BJ (cell line): ENCODE measurements at regions not wholly inside any gene's neighbourhood (a gene's known extent, or its start where the extent isn't known, plus 50 kb on each side); places are given as distances from the start of the nearest gene placed in this dataset.

Experiments used
- CTCF ChIA-PET: fragments of 350-600 bp; formaldehyde crosslinking; extraction: SDS; loops from one replicate; lab custom pipeline; 2021; ENCODE audit warnings: antibody characterized with exemption, inconsistent platforms; lab: Yijun Ruan, JAX
- POLR2A ChIA-PET: fragments of 300-600 bp; sonication (Branson Sonifier 250); formaldehyde crosslinking; extraction: SDS; loops from one replicate; lab custom pipeline; 2021; ENCODE audit warnings: antibody characterized with exemption; lab: Charles Lee
- DNase-seq: peaks from one replicate; pipeline ENCODE4 v3.0.0-alpha.2; 2011; ENCODE audit warnings: low read depth
- H3K27me3 ChIP-seq: 2 replicates; pipeline ENCODE4 v1.6.0; 2011; ENCODE audit warnings: low read length; ENCODE audit not compliant: control insufficient read depth, insufficient read depth
- H3K36me3 ChIP-seq: 2 replicates; pipeline ENCODE4 v1.5.1; 2011; ENCODE audit warnings: low read length; ENCODE audit not compliant: control insufficient read depth, insufficient read depth
- H3K4me3 ChIP-seq: 2 replicates; pipeline ENCODE4 v1.5.1; 2011; ENCODE audit warnings: low read depth, mild to moderate bottlenecking, control low read depth, low read length
- CTCF ChIP-seq: IDR thresholded peaks from 2 replicates; pipeline ENCODE4 v1.5.1; 2011; ENCODE audit warnings: low read depth, mild to moderate bottlenecking, control low read depth, inconsistent platforms, low read length, moderate library complexity; ENCODE audit not compliant: insufficient read depth

GRCh38 chr10:10047426-10047825 lies 970.2 kb upstream of the CELF2 start:
- no peak for TF ChIP-seq CTCF
- no peaks in the 10 kb centered on the region for H3K36me3 ChIP-seq
- DNase-seq: no peak
- POLR2A ChIA-PET: no interaction called here
- H3K27me3 ChIP-seq: no peaks in the 10 kb centered on the region
- no peak overlapping the region for H3K4me3 ChIP-seq
- CTCF ChIA-PET: no interaction called here

- Histone ChIP-seq H3K36me3 (no peaks in the 10 kb centered on the region), H3K4me3 (no peak overlapping the region), H3K27me3 (no peaks in the 10 kb centered on the region)
- ChIA-PET CTCF (no interaction called here), POLR2A (no interaction called here)
- no peak for DNase-seq
- no peak for TF ChIP-seq CTCF
Observed at GRCh38 chr10:10053051-10053450, 964.6 kb upstream of the CELF2 start.

GRCh38 chr10:10054466-10054865 lies 963.2 kb upstream of the CELF2 start:
- no peak overlapping the region for H3K4me3 ChIP-seq
- DNase-seq: no peak
- CTCF ChIA-PET: no interaction called here
- POLR2A ChIA-PET: no interaction called here
- TF ChIP-seq CTCF: no peak
- no peaks in the 10 kb centered on the region for H3K27me3 ChIP-seq
- no peaks in the 10 kb centered on the region for H3K36me3 ChIP-seq

- Histone ChIP-seq H3K36me3 (no peaks in the 10 kb centered on the region), H3K27me3 (no peaks in the 10 kb centered on the region), H3K4me3 (no peak overlapping the region)
- TF ChIP-seq CTCF: no peak
- ChIA-PET CTCF (no interaction called here), POLR2A (no interaction called here)
- no peak for DNase-seq
Observed at GRCh38 chr10:10055656-10056442, 961.8 kb upstream of the CELF2 start.

- no peaks in the 10 kb centered on the region for H3K27me3 ChIP-seq
- no peak overlapping the region for H3K4me3 ChIP-seq
- POLR2A ChIA-PET: no interaction called here
- no peaks in the 10 kb centered on the region for H3K36me3 ChIP-seq
- CTCF ChIA-PET: no interaction called here
- DNase-seq: no peak
- 0 out of 2 replicates have a peak, but pooled peaks have one; percentile 3 for TF ChIP-seq CTCF
Observed at GRCh38 chr10:10056961-10057360, 960.7 kb upstream of the CELF2 start.
